ACC112 (cell line): ENCODE measurements at regions not wholly inside any gene's neighbourhood (a gene's known extent, or its start where the extent isn't known, plus 50 kb on each side); places are given as distances from the start of the nearest gene placed in this dataset.

Source experiments
- H2AFZ ChIP-seq: fragments of 200-600 bp; sonication (generic); one replicate; pipeline ENCODE4 v1.6.0; 2017; ENCODE audit warnings: antibody characterized with exemption, low read length; ENCODE audit not compliant: unreplicated experiment
- H3K27ac ChIP-seq: fragments of 200-600 bp; sonication (generic); 2 replicates; pipeline ENCODE4 v1.5.1; 2014; ENCODE audit warnings: low read depth, mild to moderate bottlenecking, antibody characterized with exemption, low read length, moderate library complexity
- H3K27me3 ChIP-seq: fragments of 200-600 bp; sonication (generic); 2 replicates; pipeline ENCODE4 v1.6.1; 2014; ENCODE audit warnings: mild to moderate bottlenecking, antibody characterized with exemption, low read length, moderate library complexity, mixed read lengths; ENCODE audit not compliant: insufficient read depth
- H3K36me3 ChIP-seq: fragments of 200-600 bp; sonication (generic); 2 replicates; pipeline ENCODE4 v1.6.1; 2016; ENCODE audit warnings: mild to moderate bottlenecking, antibody characterized with exemption, low read length, moderate library complexity, mixed read lengths; ENCODE audit not compliant: insufficient read depth
- H3K4me1 ChIP-seq: fragments of 200-600 bp; sonication (generic); one replicate; pipeline ENCODE4 v1.6.1; 2016; ENCODE audit warnings: low read length, mixed read lengths; ENCODE audit not compliant: insufficient read depth, unreplicated experiment, control insufficient read depth
- H3K4me3 ChIP-seq: fragments of 200-600 bp; sonication (generic); 2 replicates; pipeline ENCODE4 v1.5.1; 2014; ENCODE audit warnings: mild to moderate bottlenecking, low read depth, low read length
- H3K79me2 ChIP-seq: fragments of 200-600 bp; sonication (generic); one replicate; pipeline ENCODE4 v1.6.0; 2016; ENCODE audit warnings: low read length; ENCODE audit not compliant: control insufficient read depth, unreplicated experiment, insufficient read depth

DNA sequence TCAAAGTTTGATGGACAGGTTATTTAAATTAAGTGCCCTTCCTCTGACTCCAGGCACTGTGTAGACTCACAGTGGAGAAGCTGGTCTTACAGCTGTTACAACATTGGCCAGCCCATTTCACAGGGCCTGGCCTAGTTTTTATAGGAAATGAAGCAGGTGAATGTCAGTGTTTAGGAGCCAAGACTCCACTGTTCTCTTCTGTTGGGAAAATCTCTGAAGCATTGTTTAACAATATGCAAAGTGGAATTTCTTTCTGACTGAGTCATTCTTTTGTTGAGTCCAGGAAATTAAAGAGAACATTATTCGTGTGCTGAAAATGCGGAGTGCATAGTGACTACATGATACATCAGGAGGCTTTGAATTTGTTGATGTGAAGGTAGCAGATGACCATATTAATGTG, 64.7 kb downstream of the ARRDC4 start:
- Histone ChIP-seq H3K4me1 (no peaks in the 10 kb centered on the region), H3K79me2 (no peaks in the 10 kb centered on the region), H3K36me3 (no peaks in the 10 kb centered on the region), H2AFZ (no peak overlapping the region), H3K27me3 (no peaks in the 10 kb centered on the region), H3K27ac (no peak overlapping the region), H3K4me3 (no peak overlapping the region)

DNA sequence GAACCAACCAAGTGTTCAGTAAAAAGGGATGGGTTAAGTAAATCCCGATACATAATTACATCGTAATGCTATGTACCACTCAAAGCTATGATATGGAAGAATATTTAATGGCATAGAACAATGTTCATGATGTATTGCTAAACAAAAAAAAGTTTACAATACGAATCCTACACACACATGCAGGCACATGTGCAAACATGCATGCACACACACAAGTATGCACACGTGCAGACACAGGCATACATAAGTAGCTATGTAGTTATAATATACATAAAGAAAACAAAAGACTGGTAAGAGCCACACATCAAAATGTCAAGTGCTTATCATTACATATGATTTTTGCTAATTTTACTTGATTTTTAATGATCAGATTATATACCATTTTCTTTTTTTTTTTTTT, 74.2 kb downstream of the ARRDC4 start:
- H3K4me1 ChIP-seq: no peaks in the 10 kb centered on the region
- H3K4me3 ChIP-seq: no peak overlapping the region
- no peak overlapping the region for H2AFZ ChIP-seq
- H3K27ac ChIP-seq: no peak overlapping the region
- no peaks in the 10 kb centered on the region for H3K79me2 ChIP-seq
- H3K36me3 ChIP-seq: no peaks in the 10 kb centered on the region
- no peaks in the 10 kb centered on the region for H3K27me3 ChIP-seq

DNA sequence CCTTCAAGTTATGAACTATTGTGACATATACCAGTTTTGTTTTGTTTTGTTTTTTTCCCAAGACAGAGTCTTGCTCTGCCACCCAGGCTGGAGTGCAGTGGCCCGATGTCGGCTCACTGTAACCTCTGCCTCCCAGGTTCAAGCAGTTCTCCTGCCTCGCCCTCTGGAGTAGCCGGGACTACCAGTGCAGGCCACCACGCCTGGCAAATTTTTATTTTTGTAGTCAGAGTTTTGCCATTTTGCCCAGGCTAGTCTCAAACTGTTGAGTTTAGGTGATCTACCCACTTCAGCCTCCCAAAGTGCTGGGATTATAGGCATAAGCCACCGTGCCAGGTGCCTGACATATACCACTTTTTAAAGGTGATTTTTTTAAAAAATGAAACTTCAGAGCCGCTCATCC, 74.6 kb downstream of the ARRDC4 start:
- H3K27ac ChIP-seq: no peak overlapping the region
- H3K36me3 ChIP-seq: no peaks in the 10 kb centered on the region
- no peak overlapping the region for H2AFZ ChIP-seq
- H3K4me3 ChIP-seq: no peak overlapping the region
- H3K79me2 ChIP-seq: no peaks in the 10 kb centered on the region
- no peaks in the 10 kb centered on the region for H3K4me1 ChIP-seq
- H3K27me3 ChIP-seq: no peaks in the 10 kb centered on the region

DNA sequence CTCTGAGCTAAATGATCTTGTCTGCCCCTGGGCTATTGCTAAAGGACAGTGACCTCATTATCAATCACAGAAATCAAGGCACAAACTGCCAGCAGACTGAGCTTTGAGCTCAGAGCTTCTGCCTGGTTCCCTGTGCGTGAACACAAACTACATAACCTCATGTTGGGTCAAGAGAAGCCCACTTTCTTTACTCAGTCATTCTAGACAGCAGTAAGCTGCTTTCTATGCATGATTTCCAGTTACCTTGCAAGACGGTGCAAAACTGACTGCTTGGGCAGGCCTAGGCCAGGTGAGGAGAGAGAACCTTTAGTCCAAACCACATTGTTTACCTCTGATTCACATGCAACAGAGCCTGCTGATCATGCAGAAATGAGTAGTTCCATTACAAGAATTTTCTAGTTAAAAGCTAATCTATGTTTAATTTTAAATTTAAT, 75.1 kb downstream of the ARRDC4 start:
- H3K4me1 ChIP-seq: no peaks in the 10 kb centered on the region
- no peak overlapping the region for H3K4me3 ChIP-seq
- H3K79me2 ChIP-seq: no peaks in the 10 kb centered on the region
- no peaks in the 10 kb centered on the region for H3K36me3 ChIP-seq
- H3K27ac ChIP-seq: no peak overlapping the region
- H3K27me3 ChIP-seq: no peaks in the 10 kb centered on the region
- no peak overlapping the region for H2AFZ ChIP-seq

DNA sequence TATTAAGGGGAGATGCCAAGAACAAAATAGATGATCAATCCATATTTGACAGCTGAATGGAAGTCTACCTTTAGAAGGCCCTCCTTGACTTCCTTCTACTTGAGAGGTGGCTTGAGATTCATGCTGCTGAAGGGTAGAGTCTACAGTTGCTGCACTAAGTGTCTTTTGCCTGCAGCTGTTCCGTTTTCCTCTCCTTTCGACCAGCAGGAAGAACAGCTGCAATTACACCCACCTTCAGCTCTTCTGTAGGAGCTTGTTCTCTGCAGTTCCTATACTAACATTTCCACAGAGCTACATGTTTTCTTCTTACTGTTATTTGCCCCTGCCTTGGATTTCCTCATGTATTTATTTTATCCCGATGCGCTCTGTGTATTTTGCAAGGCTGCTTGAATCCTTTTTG, 79.1 kb downstream of the ARRDC4 start:
- H3K79me2 ChIP-seq: no peaks in the 10 kb centered on the region
- no peak overlapping the region for H2AFZ ChIP-seq
- no peak overlapping the region for H3K27ac ChIP-seq
- H3K36me3 ChIP-seq: no peaks in the 10 kb centered on the region
- H3K4me3 ChIP-seq: no peak overlapping the region
- H3K4me1 ChIP-seq: no peaks in the 10 kb centered on the region
- no peaks in the 10 kb centered on the region for H3K27me3 ChIP-seq

DNA sequence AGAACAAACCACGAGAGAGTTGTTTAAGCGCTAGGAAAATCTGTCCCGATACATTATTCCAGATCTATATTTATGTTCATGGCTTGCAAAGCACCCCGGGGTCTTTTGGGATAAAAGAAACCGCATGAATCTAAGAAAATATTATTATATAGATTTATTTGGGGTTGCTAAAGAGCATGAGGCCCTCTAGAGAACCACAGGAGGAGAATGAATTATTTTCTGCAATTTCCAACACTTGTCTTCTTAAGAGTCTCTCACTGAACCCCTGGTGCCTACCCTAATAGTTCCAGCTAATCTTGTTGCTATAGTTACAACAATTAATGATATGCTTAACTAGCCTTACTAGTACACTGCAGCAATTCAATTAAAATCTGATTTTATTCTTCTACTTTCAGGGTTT, 79.6 kb downstream of the ARRDC4 start:
- no peaks in the 10 kb centered on the region for H3K79me2 ChIP-seq
- H3K27ac ChIP-seq: no peak overlapping the region
- no peaks in the 10 kb centered on the region for H3K36me3 ChIP-seq
- no peak overlapping the region for H3K4me3 ChIP-seq
- H2AFZ ChIP-seq: no peak overlapping the region
- H3K4me1 ChIP-seq: no peaks in the 10 kb centered on the region
- H3K27me3 ChIP-seq: no peaks in the 10 kb centered on the region

DNA sequence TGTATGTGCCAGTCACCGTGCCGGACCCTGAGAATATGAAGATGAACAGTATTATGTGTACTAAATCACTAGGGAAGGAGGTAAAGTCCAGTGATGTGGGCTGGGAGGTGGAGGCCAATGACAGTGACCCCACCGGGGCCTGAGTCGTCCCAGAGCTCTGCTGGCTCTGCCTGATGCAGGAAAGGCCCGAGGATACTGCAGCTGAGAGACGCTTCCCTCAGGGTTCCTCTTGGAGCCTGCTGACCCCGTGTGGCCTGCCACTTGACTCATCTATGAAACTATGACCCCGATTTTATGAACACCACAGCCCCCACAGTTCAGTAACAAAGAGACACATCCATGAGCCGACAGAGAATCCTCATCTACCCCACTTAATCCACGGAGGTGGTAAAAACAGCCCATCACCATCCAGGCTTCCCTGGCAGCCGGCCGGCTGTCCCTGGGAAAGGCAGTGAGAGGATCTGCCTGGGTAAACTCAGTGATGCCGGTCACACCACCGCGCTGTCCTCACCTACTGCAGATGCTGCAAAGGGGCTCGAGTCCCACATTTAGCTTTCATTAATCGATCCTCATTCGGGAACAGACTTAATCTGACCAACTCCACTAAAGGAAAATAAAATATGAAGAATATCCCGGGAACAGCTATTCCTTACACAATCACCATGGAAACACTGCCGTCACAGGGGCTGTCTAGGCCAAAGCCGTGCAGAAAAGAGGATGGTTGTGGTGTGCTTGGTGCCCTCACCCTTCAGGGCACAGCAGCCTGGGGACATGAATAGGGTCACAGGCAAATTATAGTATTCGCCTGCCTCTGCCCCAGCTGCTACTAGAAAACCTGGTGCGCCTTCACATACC, 82.9 kb downstream of the ARRDC4 start:
- no peaks in the 10 kb centered on the region for H3K79me2 ChIP-seq
- no peak overlapping the region for H2AFZ ChIP-seq
- H3K27me3 ChIP-seq: no peaks in the 10 kb centered on the region
- no peak overlapping the region for H3K27ac ChIP-seq
- H3K36me3 ChIP-seq: no peaks in the 10 kb centered on the region
- no peak overlapping the region for H3K4me3 ChIP-seq
- H3K4me1 ChIP-seq: no peaks in the 10 kb centered on the region

DNA sequence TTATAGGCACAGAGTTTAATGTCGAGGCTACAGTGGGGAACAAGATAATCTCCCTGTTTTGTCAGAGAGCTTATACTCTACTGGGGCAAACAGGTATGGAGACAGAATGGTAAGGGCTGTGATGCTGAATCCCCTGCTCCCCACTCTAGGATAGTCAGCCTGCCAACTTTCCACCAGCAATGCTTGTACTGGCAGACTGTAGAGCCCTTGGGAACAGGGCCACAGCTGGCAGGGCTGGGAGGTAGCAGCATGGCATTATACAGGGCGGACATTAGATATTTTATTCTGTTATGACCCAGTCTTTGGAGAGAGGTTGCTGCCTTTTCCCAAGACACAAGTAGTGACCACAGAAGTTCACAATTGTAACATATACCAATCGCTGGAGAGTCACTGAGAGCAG, 91.2 kb downstream of the ARRDC4 start:
- no peak overlapping the region for H3K4me3 ChIP-seq
- no peaks in the 10 kb centered on the region for H3K36me3 ChIP-seq
- H3K4me1 ChIP-seq: no peaks in the 10 kb centered on the region
- H3K27me3 ChIP-seq: no peaks in the 10 kb centered on the region
- no peaks in the 10 kb centered on the region for H3K79me2 ChIP-seq
- no peak overlapping the region for H3K27ac ChIP-seq
- H2AFZ ChIP-seq: no peak overlapping the region

DNA sequence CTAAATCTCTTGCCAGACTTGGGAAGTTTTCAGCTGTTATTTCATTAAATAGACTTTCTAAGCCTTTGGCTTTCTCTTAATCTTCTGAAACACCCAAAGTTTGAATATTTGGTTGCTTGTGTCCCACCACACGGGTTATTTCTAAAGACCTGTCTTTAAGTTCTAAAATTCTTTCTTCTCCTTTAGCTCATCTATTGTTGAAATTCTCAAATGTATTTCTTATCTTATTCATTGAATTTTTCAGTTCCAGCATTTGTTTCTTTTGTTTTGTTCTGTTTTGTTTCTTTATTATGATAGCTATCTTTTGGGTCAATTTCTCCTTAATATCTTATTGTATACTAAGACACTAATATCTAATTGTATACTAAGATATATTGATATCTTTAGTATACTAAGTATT, 97.0 kb downstream of the ARRDC4 start:
- Histone ChIP-seq H3K27ac (no peak overlapping the region), H3K4me3 (no peak overlapping the region), H3K4me1 (no peaks in the 10 kb centered on the region), H3K36me3 (no peaks in the 10 kb centered on the region), H2AFZ (no peak overlapping the region), H3K79me2 (no peaks in the 10 kb centered on the region), H3K27me3 (no peaks in the 10 kb centered on the region)

DNA sequence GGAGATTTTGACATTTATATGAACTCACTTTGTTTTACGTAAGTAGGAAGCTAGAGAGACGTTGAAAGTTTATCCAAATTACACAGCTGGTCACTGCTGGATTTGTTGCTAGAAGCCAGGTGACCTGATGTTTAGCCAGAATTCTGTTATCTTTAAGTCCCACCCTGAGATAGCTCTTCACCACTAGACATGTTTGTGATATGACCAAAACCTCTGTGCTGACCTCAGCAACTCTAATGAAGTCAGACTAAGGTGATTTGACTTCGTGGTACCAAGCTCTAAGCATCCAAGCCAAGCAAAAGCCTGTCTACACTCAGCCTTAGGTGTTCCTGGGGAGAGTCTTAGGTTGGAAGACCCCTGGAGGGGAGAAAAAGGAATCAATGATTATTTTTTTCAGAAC, 102.4 kb downstream of the ARRDC4 start:
- Histone ChIP-seq H2AFZ (no peak overlapping the region), H3K27me3 (no peaks in the 10 kb centered on the region), H3K27ac (no peak overlapping the region), H3K36me3 (no peaks in the 10 kb centered on the region), H3K4me1 (no peaks in the 10 kb centered on the region), H3K4me3 (no peak overlapping the region), H3K79me2 (no peaks in the 10 kb centered on the region)

DNA sequence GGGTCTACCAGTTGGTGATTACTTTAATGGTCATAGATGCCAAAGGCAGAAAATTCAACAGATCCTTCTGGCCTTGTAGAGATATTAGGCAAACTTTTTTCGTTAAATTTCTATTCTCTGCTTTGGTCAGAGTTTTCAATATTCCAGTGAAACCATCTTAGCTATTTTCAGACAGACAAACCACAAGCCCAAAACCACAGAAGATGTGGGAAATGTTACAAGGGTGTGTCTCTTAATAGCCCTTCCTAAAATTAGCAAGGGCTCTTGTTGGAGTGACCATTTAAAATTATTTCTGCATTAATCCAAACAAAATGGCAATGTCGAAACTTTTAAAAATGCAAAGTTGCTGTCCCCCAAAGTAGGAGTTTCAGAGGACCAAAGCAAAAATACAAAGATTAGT, 102.8 kb downstream of the ARRDC4 start:
- no peak overlapping the region for H3K27ac ChIP-seq
- no peaks in the 10 kb centered on the region for H3K4me1 ChIP-seq
- H3K36me3 ChIP-seq: no peaks in the 10 kb centered on the region
- H3K27me3 ChIP-seq: no peaks in the 10 kb centered on the region
- no peaks in the 10 kb centered on the region for H3K79me2 ChIP-seq
- H2AFZ ChIP-seq: no peak overlapping the region
- H3K4me3 ChIP-seq: no peak overlapping the region
